ENCODE measurements at regions not wholly inside any gene's neighbourhood (a gene's known extent, or its start where the extent isn't known, plus 50 kb on each side); places are given as distances from the start of the nearest gene placed in this dataset.

GRCh38 chr20:60648556-60648955, 603.5 kb upstream of the CDH4 start (continued):
- TF ChIP-seq SP2 (IDR thresholded peaks at IDR 0.05; ENCODE audit: low read length) (no peak), JUN (IDR thresholded peaks at IDR 0.05; ENCODE audit: low read depth, low read length) (no peak), TAF7 (optimal IDR thresholded peaks at IDR 0.05; ENCODE audit: borderline replicate concordance, low read depth, low read length) (no peak), EP300 (IDR thresholded peaks at IDR 0.05; ENCODE audit: borderline replicate concordance in 1 of 2, low read depth in 2 of 2, low read length in 2 of 2) (no peak), CTCF (IDR thresholded peaks at IDR 0.05; ENCODE audit: control extremely low read depth in 1 of 3, insufficient read depth in 1 of 3, low read depth in 1 of 3, low read length in 3 of 3) (no peak)

Data from H1 (cell line).